Spinal cord (tissue), 1 donor: ENCODE measurements at regions not wholly inside any gene's neighbourhood (a gene's known extent, or its start where the extent isn't known, plus 50 kb on each side); places are given as distances from the start of the nearest gene placed in this dataset.

ENCODE experiments used
- small RNA-seq: library from RNA; depleted of rRNA; stranded (forward); fragments of <200 nt; gene quantifications from one replicate; pipeline ENCODE3, GENCODE V24; 2014; ENCODE audit warnings: low replicate concordance

Small RNA genes lying in the stretch of these regions (small RNA-seq; reads per million reads assigned to genes)
- 12.4 reads per million, percentile 96 among the genes with 10 or more reads in this experiment for gene MIR218-1
